Neural cell (in vitro differentiated cells): ENCODE measurements at regions not wholly inside any gene's neighbourhood (a gene's known extent, or its start where the extent isn't known, plus 50 kb on each side); places are given as distances from the start of the nearest gene placed in this dataset.

Experiments
- H2AFZ ChIP-seq: fragments of 200-600, 300-800 bp; sonication (generic), shearing (Covaris generic); 2 replicates; pipeline ENCODE4 v1.6.0; 2014; ENCODE audit warnings: low read depth, mild to moderate bottlenecking, antibody characterized with exemption, low read length, moderate library complexity
- H3F3A ChIP-seq: fragments of 200-600 bp; shearing (Covaris generic); 2 replicates; pipeline ENCODE4 v1.6.1; 2016; ENCODE audit warnings: mild to moderate bottlenecking, moderate library complexity, mixed read lengths, antibody characterized with exemption, low read length; ENCODE audit not compliant: insufficient read depth, poor library complexity, severe bottlenecking
- H3K27ac ChIP-seq: fragments of 200-600, 300-800 bp; sonication (generic), shearing (Covaris generic); 2 replicates; pipeline ENCODE4 v1.5.1; 2014; ENCODE audit warnings: mild to moderate bottlenecking, low read length, moderate library complexity
- H3K27me3 ChIP-seq: fragments of 300-800, 200-600 bp; sonication (generic), shearing (Covaris generic); 2 replicates; pipeline ENCODE4 v1.6.0; 2014; ENCODE audit warnings: mild to moderate bottlenecking, low read depth, low read length, moderate library complexity; ENCODE audit not compliant: insufficient read depth
- H3K36me3 ChIP-seq: fragments of 300-800, 200-600 bp; sonication (generic), shearing (Covaris generic); 2 replicates; pipeline ENCODE4 v1.5.1; 2014; ENCODE audit warnings: mild to moderate bottlenecking, antibody characterized with exemption, low read length, moderate library complexity; ENCODE audit not compliant: insufficient read depth
- H3K4me2 ChIP-seq: fragments of 300-800, 200-600 bp; sonication (generic), shearing (Covaris generic); 2 replicates; pipeline ENCODE4 v1.6.0; 2014; ENCODE audit warnings: mild to moderate bottlenecking, low read length
- H3K4me3 ChIP-seq: fragments of 300-800, 200-600 bp; sonication (generic), shearing (Covaris generic); 2 replicates; pipeline ENCODE4 v1.5.1; 2014; ENCODE audit warnings: mild to moderate bottlenecking, low read length, moderate library complexity
- H3K79me2 ChIP-seq: fragments of 200-600 bp; shearing (Covaris generic); replicated peaks from 2 replicates; pipeline ENCODE4 v1.6.0; 2014; ENCODE audit warnings: mild to moderate bottlenecking, low read length, moderate library complexity; ENCODE audit not compliant: insufficient read depth
- H3K9ac ChIP-seq: fragments of 300-800, 200-600 bp; sonication (generic), shearing (Covaris generic); 2 replicates; pipeline ENCODE4 v1.6.1; 2016; ENCODE audit warnings: mild to moderate bottlenecking, low read length, mixed read lengths
- H3K9me2 ChIP-seq: fragments of 200-600 bp; shearing (Covaris generic); 2 replicates; pipeline ENCODE4 v1.6.1; 2016; ENCODE audit warnings: mild to moderate bottlenecking, low read length, mixed read lengths; ENCODE audit not compliant: insufficient read depth
- H3K9me3 ChIP-seq: fragments of 200-600, 300-800 bp; sonication (generic), shearing (Covaris generic); 2 replicates; pipeline ENCODE4 v1.6.1; 2016; ENCODE audit warnings: mild to moderate bottlenecking, mixed run types, low read length, moderate library complexity, mixed read lengths
- H4K20me1 ChIP-seq: fragments of 200-600 bp; shearing (Covaris generic); 2 replicates; pipeline ENCODE4 v1.6.1; 2016; ENCODE audit warnings: mild to moderate bottlenecking, mixed run types; ENCODE audit not compliant: insufficient read depth
- EP300 ChIP-seq: fragments of 450-650 bp; conservative IDR thresholded peaks from 2 replicates; pipeline ENCODE4 v1.6.1; 2014; ENCODE audit warnings: antibody characterized with exemption, mild to moderate bottlenecking, moderate library complexity; ENCODE audit not compliant: poor library complexity, severe bottlenecking
- EZH2 ChIP-seq: fragments of 200-600, 300-800 bp; shearing (Covaris generic), sonication (generic); IDR thresholded peaks from 2 replicates; pipeline ENCODE4 v1.6.1; 2014; ENCODE audit warnings: antibody characterized with exemption, low read length, borderline replicate concordance, mild to moderate bottlenecking; ENCODE audit not compliant: insufficient read depth, poor library complexity, severe bottlenecking
- MXI1 ChIP-seq: fragments of 450-650 bp; conservative IDR thresholded peaks from 2 replicates; pipeline ENCODE4 v1.6.1; 2014; ENCODE audit warnings: antibody characterized with exemption, mild to moderate bottlenecking; ENCODE audit not compliant: poor library complexity, severe bottlenecking
- POLR2AphosphoS5 ChIP-seq: IDR thresholded peaks from 2 replicates; pipeline ENCODE4 v1.6.1; 2012
- RAD21 ChIP-seq: fragments of 450-650 bp; conservative IDR thresholded peaks from 2 replicates; pipeline ENCODE4 v1.6.1; 2014; ENCODE audit warnings: antibody characterized with exemption, mild to moderate bottlenecking, moderate library complexity
- SMC3 ChIP-seq: fragments of 450-650 bp; conservative IDR thresholded peaks from 2 replicates; pipeline ENCODE4 v1.6.1; 2014; ENCODE audit warnings: antibody characterized with exemption, mild to moderate bottlenecking, moderate library complexity; ENCODE audit not compliant: poor library complexity
- TAF1 ChIP-seq: IDR thresholded peaks from 2 replicates; pipeline ENCODE4 v1.6.1; 2012; ENCODE audit warnings: low read depth
- TF ChIP-seq, protein P1 (sequence below): fragments of 450-650 bp; IDR thresholded peaks from 2 replicates; pipeline ENCODE4 v1.5.1; 2014; ENCODE audit warnings: antibody characterized with exemption, mild to moderate bottlenecking, moderate library complexity; ENCODE audit not compliant: poor library complexity, severe bottlenecking
- TF ChIP-seq, protein P2 (sequence below): IDR thresholded peaks from 2 replicates; pipeline ENCODE4 v1.6.1; 2012; ENCODE audit warnings: borderline replicate concordance

DNA sequence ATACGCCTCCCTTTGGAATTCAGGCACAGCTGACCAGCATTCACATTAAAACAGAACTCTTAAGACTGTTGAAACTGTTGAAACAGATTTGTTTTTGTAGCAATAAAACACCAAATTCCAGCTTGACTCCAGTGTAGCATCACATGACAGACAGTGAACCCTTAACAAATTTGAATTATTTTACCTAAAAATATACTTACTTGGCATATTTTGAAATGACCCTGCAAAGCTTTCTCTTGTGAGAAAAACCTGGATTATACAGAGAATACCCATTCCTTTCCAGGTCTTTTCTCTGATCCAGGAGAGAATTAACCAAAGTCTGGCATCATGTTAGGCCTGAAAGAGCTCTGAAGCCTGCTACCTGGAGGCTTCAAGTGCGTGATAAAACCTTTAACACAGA is 410.3 kb downstream of the FOXG1 start:
- no peaks in the 10 kb centered on the region for H3K36me3 ChIP-seq
- no peak overlapping the region for H3K4me2 ChIP-seq
- no peak overlapping the region for H3K4me3 ChIP-seq
- no peak overlapping the region for H2AFZ ChIP-seq
- peaks cover 5% of the 10 kb centered on the region for H3K9me3 ChIP-seq
- no peaks in the 10 kb centered on the region for H3F3A ChIP-seq
- H3K79me2 ChIP-seq: no peaks in the 10 kb centered on the region
- TF ChIP-seq TAF1: no peak
- TF ChIP-seq, protein P1, sequence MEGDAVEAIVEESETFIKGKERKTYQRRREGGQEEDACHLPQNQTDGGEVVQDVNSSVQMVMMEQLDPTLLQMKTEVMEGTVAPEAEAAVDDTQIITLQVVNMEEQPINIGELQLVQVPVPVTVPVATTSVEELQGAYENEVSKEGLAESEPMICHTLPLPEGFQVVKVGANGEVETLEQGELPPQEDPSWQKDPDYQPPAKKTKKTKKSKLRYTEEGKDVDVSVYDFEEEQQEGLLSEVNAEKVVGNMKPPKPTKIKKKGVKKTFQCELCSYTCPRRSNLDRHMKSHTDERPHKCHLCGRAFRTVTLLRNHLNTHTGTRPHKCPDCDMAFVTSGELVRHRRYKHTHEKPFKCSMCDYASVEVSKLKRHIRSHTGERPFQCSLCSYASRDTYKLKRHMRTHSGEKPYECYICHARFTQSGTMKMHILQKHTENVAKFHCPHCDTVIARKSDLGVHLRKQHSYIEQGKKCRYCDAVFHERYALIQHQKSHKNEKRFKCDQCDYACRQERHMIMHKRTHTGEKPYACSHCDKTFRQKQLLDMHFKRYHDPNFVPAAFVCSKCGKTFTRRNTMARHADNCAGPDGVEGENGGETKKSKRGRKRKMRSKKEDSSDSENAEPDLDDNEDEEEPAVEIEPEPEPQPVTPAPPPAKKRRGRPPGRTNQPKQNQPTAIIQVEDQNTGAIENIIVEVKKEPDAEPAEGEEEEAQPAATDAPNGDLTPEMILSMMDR: no peak
- no peak for TF ChIP-seq EZH2
- no peak for TF ChIP-seq EP300
- no peak for TF ChIP-seq RAD21
- TF ChIP-seq SMC3: no peak
- H4K20me1 ChIP-seq: no peaks in the 10 kb centered on the region
- H3K27ac ChIP-seq: no peak overlapping the region
- H3K27me3 ChIP-seq: no peaks in the 10 kb centered on the region
- no peaks in the 10 kb centered on the region for H3K9me2 ChIP-seq
- H3K9ac ChIP-seq: no peak overlapping the region

DNA sequence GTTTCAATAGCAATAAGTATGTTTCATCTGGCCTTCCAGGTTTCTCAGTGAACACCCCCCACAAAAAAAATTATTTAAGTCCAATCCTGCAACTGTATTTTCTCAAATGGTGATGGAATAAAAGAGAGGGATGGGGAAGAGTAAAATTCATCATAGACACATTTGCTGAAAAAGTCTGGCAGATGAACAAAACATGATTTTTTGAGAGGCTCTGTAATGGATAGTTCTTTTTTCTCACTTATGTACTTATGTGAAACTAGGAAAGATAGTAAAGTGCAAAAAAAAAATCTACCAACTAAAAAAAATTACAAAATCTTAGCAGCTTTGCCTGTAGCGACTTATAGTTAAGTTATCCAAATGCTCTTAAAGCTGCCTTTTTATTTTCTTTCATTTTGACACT is 412.4 kb downstream of the FOXG1 start:
- TF ChIP-seq, protein P2, sequence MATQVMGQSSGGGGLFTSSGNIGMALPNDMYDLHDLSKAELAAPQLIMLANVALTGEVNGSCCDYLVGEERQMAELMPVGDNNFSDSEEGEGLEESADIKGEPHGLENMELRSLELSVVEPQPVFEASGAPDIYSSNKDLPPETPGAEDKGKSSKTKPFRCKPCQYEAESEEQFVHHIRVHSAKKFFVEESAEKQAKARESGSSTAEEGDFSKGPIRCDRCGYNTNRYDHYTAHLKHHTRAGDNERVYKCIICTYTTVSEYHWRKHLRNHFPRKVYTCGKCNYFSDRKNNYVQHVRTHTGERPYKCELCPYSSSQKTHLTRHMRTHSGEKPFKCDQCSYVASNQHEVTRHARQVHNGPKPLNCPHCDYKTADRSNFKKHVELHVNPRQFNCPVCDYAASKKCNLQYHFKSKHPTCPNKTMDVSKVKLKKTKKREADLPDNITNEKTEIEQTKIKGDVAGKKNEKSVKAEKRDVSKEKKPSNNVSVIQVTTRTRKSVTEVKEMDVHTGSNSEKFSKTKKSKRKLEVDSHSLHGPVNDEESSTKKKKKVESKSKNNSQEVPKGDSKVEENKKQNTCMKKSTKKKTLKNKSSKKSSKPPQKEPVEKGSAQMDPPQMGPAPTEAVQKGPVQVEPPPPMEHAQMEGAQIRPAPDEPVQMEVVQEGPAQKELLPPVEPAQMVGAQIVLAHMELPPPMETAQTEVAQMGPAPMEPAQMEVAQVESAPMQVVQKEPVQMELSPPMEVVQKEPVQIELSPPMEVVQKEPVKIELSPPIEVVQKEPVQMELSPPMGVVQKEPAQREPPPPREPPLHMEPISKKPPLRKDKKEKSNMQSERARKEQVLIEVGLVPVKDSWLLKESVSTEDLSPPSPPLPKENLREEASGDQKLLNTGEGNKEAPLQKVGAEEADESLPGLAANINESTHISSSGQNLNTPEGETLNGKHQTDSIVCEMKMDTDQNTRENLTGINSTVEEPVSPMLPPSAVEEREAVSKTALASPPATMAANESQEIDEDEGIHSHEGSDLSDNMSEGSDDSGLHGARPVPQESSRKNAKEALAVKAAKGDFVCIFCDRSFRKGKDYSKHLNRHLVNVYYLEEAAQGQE: no peak
- no peak for TF ChIP-seq RAD21
- TF ChIP-seq SMC3: no peak
- TF ChIP-seq EZH2: no peak
- no peak for TF ChIP-seq MXI1
- no peak for TF ChIP-seq POLR2AphosphoS5
- no peak for TF ChIP-seq TAF1
- no peak for TF ChIP-seq EP300
- no peak overlapping the region for H2AFZ ChIP-seq
- no peaks in the 10 kb centered on the region for H3K36me3 ChIP-seq
- H3K79me2 ChIP-seq: no peaks in the 10 kb centered on the region
- no peak overlapping the region for H3K27ac ChIP-seq
- no peak overlapping the region for H3K4me3 ChIP-seq
- H3K9me2 ChIP-seq: no peaks in the 10 kb centered on the region
- no peaks in the 10 kb centered on the region for H3F3A ChIP-seq
- no peaks in the 10 kb centered on the region for H3K9me3 ChIP-seq
- H4K20me1 ChIP-seq: no peaks in the 10 kb centered on the region
- no peak overlapping the region for H3K9ac ChIP-seq
- H3K4me2 ChIP-seq: no peak overlapping the region
- H3K27me3 ChIP-seq: no peaks in the 10 kb centered on the region
